Keratinocyte (primary cell): ENCODE measurements at regions not wholly inside any gene's neighbourhood (a gene's known extent, or its start where the extent isn't known, plus 50 kb on each side); places are given as distances from the start of the nearest gene placed in this dataset.

Experiments used
- CTCF ChIP-seq, 3 experiments: IDR thresholded peaks in 1 of 3; conservative IDR thresholded peaks in 1 of 3; optimal IDR thresholded peaks in 1 of 3; 2 replicates in 2 of 3; 3 replicates in 1 of 3; pipeline versions ENCODE3 to v1.5.1; 2011; ENCODE audit warnings: low read length in 3 of 3, mild to moderate bottlenecking in 3 of 3, moderate library complexity in 2 of 3, control low read depth in 1 of 3, inconsistent platforms in 1 of 3; ENCODE audit not compliant: insufficient read depth in 2 of 3; ENCODE audit errors: extremely low read depth in 1 of 3
- EZH2 ChIP-seq: IDR thresholded peaks from one replicate; pipeline ENCODE4 v1.6.1; 2012; ENCODE audit warnings: inconsistent platforms, mild to moderate bottlenecking, low read length, moderate library complexity

- TF ChIP-seq CTCF (optimal IDR thresholded peaks at IDR 0.05 in 1 of 3, IDR thresholded peaks at IDR 0.05 in 1 of 3, conservative IDR thresholded peaks at IDR 0.05 in 1 of 3; ENCODE audit: extremely low read depth in 1 of 3, insufficient read depth in 2 of 3, low read length in 3 of 3) (no peak), EZH2 (no peak)
Observed at GRCh38 chr10:107873007-107873406, 708.5 kb upstream of the SORCS1 start.
